Fibroblast of lung (primary cell): ENCODE measurements at regions not wholly inside any gene's neighbourhood (a gene's known extent, or its start where the extent isn't known, plus 50 kb on each side); places are given as distances from the start of the nearest gene placed in this dataset.

Experiments used
- DNase-seq, 2 donors: peaks; one replicate each; pipeline versions ENCODE4 v3.0.0 to v3.0.0-alpha.2; 2010; ENCODE audit warnings: low read depth in 2 of 2
- H2AFZ ChIP-seq: 2 replicates; pipeline ENCODE4 v1.5.1; 2012; ENCODE audit warnings: low read length, control low read depth, inconsistent platforms
- H3K27ac ChIP-seq: 2 replicates; pipeline ENCODE4 v1.5.1; 2011; ENCODE audit warnings: low read length, control low read depth; ENCODE audit not compliant: insufficient read depth
- H3K27me3 ChIP-seq: 2 replicates; pipeline ENCODE4 v1.5.1; 2011; ENCODE audit warnings: mild to moderate bottlenecking, low read length; ENCODE audit not compliant: control insufficient read depth, insufficient read depth
- H3K36me3 ChIP-seq: 2 replicates; pipeline ENCODE4 v1.5.1; 2011; ENCODE audit warnings: low read length; ENCODE audit not compliant: control insufficient read depth, insufficient read depth
- H3K4me1 ChIP-seq: 2 replicates; pipeline ENCODE4 v1.5.1; 2011; ENCODE audit warnings: low read length; ENCODE audit not compliant: control insufficient read depth, insufficient read depth; ENCODE audit errors: extremely low read depth
- H3K4me2 ChIP-seq: 2 replicates; pipeline ENCODE4 v1.5.1; 2011; ENCODE audit warnings: low read length, control low read depth; ENCODE audit not compliant: insufficient read depth; ENCODE audit errors: extremely low read depth
- H3K4me3 ChIP-seq, 4 experiments: fragments of 200-600 bp in 1 of 4; sonication (generic) in 1 of 4; replicated peaks in 1 of 4; 2 replicates each; pipeline ENCODE4 v1.5.1; 2011 to 2016; ENCODE audit warnings: low read length in 4 of 4, low read depth in 3 of 4, mild to moderate bottlenecking in 3 of 4, control low read depth in 2 of 4, inconsistent platforms in 1 of 4, mixed read lengths in 1 of 4; ENCODE audit not compliant: insufficient read depth in 1 of 4; ENCODE audit errors: control extremely low read depth in 1 of 4
- H3K79me2 ChIP-seq: 2 replicates; pipeline ENCODE4 v1.5.1; 2012; ENCODE audit warnings: mild to moderate bottlenecking, low read length, inconsistent platforms; ENCODE audit not compliant: control insufficient read depth, insufficient read depth
- H3K9ac ChIP-seq: 2 replicates; pipeline ENCODE4 v1.5.1; 2011; ENCODE audit warnings: mild to moderate bottlenecking, low read length, control low read depth; ENCODE audit not compliant: insufficient read depth
- H3K9me3 ChIP-seq: 2 replicates; pipeline ENCODE4 v1.5.1; 2012; ENCODE audit warnings: low read depth, low read length; ENCODE audit not compliant: control insufficient read depth, insufficient read depth
- H4K20me1 ChIP-seq: 2 replicates; pipeline ENCODE4 v1.5.1; 2011; ENCODE audit warnings: low read length; ENCODE audit not compliant: control insufficient read depth, insufficient read depth; ENCODE audit errors: extremely low read depth
- EZH2 ChIP-seq: IDR thresholded peaks from 2 replicates; pipeline ENCODE4 v1.5.1; 2012; ENCODE audit warnings: low read length, control low read depth, mild to moderate bottlenecking; ENCODE audit errors: missing control alignments
- TF ChIP-seq, protein P1 (sequence below), 2 donors: IDR thresholded peaks in 1 of 2; conservative IDR thresholded peaks in 1 of 2; 1 replicate in 1 of 2; 2 replicates in 1 of 2; pipeline ENCODE4 v1.5.1; 2011 to 2012; ENCODE audit warnings: low read length in 2 of 2, control low read depth in 1 of 2, inconsistent platforms in 1 of 2, low read depth in 1 of 2, mild to moderate bottlenecking in 1 of 2

DNA sequence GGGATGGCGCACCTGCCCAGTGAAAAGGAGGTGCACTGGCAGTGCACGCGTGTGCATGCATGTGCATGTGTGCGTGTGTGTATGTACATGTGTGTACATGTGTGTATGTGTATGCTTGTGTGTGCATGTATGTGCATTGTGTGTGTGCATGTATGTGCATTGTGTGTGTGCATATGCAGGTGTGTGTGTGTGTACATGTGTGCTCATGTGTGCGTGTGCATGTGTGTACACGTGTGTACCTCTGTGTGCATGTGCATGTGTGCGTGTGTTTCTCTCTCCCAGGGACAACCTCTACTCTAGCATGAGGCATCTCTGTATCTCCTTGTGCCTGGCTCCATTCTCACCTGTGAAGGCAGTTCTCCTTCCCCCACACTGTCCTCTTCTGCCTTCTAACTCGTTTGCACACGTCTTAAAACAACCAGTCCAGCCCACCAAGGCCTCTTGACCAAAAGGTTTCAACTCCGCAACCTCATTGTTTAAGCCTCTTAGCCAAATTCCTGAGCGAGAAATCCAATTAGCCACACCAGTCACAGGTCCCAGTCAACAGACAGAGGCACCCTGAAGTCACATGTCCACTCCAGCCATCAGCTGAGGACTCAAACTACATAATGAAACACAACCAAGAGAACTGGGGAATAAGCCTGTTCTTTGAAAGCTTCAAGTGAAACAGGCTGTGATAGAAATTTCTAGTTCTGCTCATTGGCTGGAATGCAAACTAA is 103.5 kb upstream of the PTPRT start:
- DNase-seq: no peak
- H3K4me2 ChIP-seq: no peak overlapping the region
- H3K9ac ChIP-seq: no peak overlapping the region
- H3K79me2 ChIP-seq: no peaks in the 10 kb centered on the region
- no peaks in the 10 kb centered on the region for H3K4me1 ChIP-seq
- no peaks in the 10 kb centered on the region for H3K27me3 ChIP-seq
- H4K20me1 ChIP-seq: no peaks in the 10 kb centered on the region
- TF ChIP-seq, protein P1, sequence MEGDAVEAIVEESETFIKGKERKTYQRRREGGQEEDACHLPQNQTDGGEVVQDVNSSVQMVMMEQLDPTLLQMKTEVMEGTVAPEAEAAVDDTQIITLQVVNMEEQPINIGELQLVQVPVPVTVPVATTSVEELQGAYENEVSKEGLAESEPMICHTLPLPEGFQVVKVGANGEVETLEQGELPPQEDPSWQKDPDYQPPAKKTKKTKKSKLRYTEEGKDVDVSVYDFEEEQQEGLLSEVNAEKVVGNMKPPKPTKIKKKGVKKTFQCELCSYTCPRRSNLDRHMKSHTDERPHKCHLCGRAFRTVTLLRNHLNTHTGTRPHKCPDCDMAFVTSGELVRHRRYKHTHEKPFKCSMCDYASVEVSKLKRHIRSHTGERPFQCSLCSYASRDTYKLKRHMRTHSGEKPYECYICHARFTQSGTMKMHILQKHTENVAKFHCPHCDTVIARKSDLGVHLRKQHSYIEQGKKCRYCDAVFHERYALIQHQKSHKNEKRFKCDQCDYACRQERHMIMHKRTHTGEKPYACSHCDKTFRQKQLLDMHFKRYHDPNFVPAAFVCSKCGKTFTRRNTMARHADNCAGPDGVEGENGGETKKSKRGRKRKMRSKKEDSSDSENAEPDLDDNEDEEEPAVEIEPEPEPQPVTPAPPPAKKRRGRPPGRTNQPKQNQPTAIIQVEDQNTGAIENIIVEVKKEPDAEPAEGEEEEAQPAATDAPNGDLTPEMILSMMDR (conservative IDR thresholded peaks at IDR 0.05 in 1 of 2, IDR thresholded peaks at IDR 0.05 in 1 of 2; ENCODE audit: low read depth in 1 of 2, low read length in 2 of 2): no peak
- no peak for TF ChIP-seq EZH2
- no peak overlapping the region for H3K4me3 ChIP-seq
- no peaks in the 10 kb centered on the region for H3K36me3 ChIP-seq
- H3K27ac ChIP-seq: no peak overlapping the region
- H2AFZ ChIP-seq: no peak overlapping the region
- no peaks in the 10 kb centered on the region for H3K9me3 ChIP-seq

DNA sequence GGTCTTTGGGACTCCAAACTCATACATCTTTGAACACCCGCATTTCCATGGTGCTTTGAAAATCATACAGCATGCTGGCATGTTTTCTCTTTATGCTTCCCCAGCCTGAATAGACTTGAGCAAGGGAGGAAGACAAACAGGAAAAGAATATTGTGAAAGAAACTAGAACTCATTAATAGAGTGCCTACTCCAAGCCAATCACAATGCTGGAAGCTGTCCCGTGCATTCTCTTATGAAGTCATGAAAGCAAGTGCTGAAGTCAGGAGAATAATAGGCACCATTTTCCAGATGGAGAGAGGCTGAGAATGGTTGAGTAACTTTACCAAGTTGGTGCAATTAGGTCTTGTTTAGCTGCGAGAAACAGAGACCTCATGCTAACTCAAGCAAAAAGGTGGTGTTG is 102.5 kb upstream of the PTPRT start:
- Histone ChIP-seq H3K9me3 (no peaks in the 10 kb centered on the region), H4K20me1 (no peaks in the 10 kb centered on the region), H3K36me3 (no peaks in the 10 kb centered on the region), H3K27me3 (no peaks in the 10 kb centered on the region), H3K4me3 (no peak overlapping the region), H3K9ac (no peak overlapping the region), H3K4me2 (no peak overlapping the region), H3K4me1 (no peaks in the 10 kb centered on the region), H3K79me2 (no peaks in the 10 kb centered on the region), H3K27ac (no peak overlapping the region), H2AFZ (no peak overlapping the region)
- TF ChIP-seq EZH2: no peak
- TF ChIP-seq, protein P1 (conservative IDR thresholded peaks at IDR 0.05 in 1 of 2, IDR thresholded peaks at IDR 0.05 in 1 of 2; ENCODE audit: low read depth in 1 of 2, low read length in 2 of 2): no peak
- DNase-seq: no peak

DNA sequence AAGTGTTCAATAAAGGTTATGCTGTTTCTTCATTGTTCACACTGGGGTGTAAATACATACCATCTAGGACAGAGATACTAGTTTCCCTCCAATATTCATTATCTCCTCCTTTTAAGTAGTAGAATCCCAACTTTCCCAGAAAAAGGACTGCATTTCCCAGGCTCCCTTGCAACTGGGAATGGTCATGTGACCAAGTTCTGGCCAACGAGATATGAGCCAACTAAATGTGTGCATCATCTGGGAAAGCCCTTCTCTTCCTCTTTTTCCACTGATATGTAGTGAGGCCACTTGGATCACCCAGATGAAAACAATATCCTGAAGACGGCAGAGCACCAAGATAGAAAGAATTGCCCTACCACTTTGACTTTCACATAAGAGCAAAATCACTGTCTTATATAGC is 97.9 kb upstream of the PTPRT start:
- Histone ChIP-seq H4K20me1 (no peaks in the 10 kb centered on the region), H3K4me2 (no peak overlapping the region), H3K9ac (no peak overlapping the region), H3K27ac (no peak overlapping the region), H3K27me3 (no peaks in the 10 kb centered on the region), H3K9me3 (no peaks in the 10 kb centered on the region), H3K4me3 (no peak overlapping the region), H3K79me2 (no peaks in the 10 kb centered on the region), H2AFZ (no peak overlapping the region), H3K4me1 (no peaks in the 10 kb centered on the region), H3K36me3 (no peaks in the 10 kb centered on the region)
- TF ChIP-seq EZH2: no peak
- TF ChIP-seq, protein P1 (conservative IDR thresholded peaks at IDR 0.05 in 1 of 2, IDR thresholded peaks at IDR 0.05 in 1 of 2; ENCODE audit: low read depth in 1 of 2, low read length in 2 of 2): no peak
- DNase-seq: no peak
